Choroid plexus epithelial cell (primary cell): ENCODE measurements at regions not wholly inside any gene's neighbourhood (a gene's known extent, or its start where the extent isn't known, plus 50 kb on each side); places are given as distances from the start of the nearest gene placed in this dataset.
"Not testable (repeated sequence)": the region's sequence is repeated elsewhere in the genome, so short reads cannot be mapped to it uniquely, and the experiment has no call there.

Source experiments
- DNase-seq: peaks from one replicate; pipeline ENCODE4 v3.0.0-alpha.2; 2010; ENCODE audit warnings: low read depth
- H3K4me3 ChIP-seq: 2 replicates; pipeline ENCODE4 v1.5.1; 2011; ENCODE audit warnings: low read depth, mild to moderate bottlenecking, control low read depth, low read length, moderate library complexity
- TF ChIP-seq, protein P1 (sequence below): conservative IDR thresholded peaks from 2 replicates; pipeline ENCODE4 v1.5.1; 2011; ENCODE audit warnings: low read depth, mild to moderate bottlenecking, control low read depth, inconsistent platforms, low read length, moderate library complexity

DNA sequence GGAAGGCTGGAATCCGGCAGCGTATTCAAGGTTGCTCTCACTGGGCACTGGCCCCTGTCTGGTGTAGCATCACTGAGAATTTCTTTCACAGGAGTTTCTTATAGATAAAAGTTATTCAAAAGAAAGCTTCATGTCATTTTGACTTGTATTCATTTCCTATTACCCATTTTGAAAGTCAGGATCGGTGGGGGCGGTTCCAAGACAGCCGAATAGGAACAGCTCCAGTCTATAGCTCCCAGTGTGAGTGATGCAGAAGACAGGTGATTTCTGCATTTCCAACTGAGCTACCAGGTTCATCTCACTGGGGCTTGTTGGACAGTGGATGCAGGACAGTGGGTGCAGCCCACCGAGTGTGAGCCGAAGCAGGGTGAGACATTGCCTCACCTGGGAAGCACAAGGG lies 51.5 kb upstream of the CDC42EP3 start:
- not testable (repeated sequence) for DNase-seq, H3K4me3 ChIP-seq

DNA sequence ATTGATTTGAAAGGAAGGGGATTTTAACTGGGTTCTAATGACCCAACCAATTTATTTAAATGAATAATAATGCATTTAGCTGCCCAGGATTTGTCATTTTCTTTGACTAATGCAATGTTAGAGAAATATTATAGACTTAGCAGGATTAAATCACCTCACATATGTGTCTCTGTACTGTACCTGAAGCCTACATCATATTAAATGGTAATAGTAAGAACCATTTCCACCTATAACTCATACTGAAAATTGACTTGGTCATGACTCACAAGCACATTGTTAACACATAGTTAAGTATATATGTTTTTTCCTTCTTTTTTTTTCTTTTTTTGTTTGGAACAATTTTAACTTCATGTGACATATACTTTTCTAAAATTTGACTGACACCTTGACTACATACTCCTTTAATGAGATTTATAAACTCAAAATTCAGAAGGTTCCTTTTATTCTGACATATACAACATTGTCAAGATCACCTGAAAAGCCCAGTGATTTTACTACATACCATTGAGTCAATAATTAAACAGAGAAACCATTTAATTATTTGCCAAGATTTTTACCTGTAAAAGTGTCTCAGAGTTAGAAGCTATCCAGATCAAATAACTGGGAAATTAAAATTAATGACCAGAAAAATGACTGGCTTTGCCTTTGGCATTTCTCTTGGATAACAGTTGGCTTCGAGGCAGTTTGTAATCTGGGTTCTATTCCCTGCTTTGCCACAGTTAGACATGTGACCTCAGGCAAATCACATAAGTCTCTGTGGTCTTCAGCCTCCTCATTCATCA lies 58.8 kb upstream of the CDC42EP3 start:
- DNase-seq, result no peak
- H3K4me3 ChIP-seq, result no peak overlapping the region
- TF ChIP-seq, protein P1, sequence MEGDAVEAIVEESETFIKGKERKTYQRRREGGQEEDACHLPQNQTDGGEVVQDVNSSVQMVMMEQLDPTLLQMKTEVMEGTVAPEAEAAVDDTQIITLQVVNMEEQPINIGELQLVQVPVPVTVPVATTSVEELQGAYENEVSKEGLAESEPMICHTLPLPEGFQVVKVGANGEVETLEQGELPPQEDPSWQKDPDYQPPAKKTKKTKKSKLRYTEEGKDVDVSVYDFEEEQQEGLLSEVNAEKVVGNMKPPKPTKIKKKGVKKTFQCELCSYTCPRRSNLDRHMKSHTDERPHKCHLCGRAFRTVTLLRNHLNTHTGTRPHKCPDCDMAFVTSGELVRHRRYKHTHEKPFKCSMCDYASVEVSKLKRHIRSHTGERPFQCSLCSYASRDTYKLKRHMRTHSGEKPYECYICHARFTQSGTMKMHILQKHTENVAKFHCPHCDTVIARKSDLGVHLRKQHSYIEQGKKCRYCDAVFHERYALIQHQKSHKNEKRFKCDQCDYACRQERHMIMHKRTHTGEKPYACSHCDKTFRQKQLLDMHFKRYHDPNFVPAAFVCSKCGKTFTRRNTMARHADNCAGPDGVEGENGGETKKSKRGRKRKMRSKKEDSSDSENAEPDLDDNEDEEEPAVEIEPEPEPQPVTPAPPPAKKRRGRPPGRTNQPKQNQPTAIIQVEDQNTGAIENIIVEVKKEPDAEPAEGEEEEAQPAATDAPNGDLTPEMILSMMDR, result no peak

DNA sequence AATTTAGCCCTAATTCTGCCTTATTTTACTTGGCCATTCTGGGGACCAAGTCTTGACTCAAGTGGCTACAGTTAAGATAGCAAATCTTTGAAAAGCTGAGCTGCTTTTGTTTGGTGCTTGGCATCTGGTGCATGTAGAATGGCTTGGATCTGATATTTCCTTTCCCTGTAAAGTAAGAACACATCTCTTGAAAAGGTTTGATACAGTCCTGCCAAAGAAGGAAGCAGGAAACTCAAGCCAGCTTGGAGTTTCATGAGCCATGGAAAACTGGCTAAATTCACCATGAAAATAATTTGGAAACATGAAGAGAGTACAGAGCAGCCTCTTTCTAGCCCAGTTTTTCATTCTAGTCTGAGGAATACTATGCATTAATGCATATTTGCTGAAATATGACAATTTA lies 61.0 kb upstream of the CDC42EP3 start:
- DNase-seq, H3K4me3 ChIP-seq: not testable (repeated sequence)

DNA sequence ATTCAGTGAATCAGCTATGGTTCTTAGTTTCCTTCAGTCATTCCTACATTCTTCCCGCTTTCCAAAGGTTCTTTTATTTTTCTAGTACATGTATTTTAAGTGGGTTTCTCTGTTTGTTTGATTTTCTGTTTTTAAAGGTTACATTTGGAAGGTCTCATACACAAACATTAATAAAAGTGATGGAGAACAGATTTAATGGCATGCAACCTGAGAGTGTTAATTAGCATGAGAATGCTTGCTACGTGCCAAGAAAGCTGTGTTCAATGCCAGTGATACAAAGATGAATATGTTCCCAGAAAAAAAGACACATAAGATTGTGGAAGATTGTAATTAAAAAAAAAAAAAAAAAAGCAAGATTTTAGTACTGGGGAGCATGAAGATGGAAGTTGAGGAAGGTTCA lies 61.8 kb upstream of the CDC42EP3 start:
- no peak overlapping the region for H3K4me3 ChIP-seq
- TF ChIP-seq, protein P1, result no peak
- no peak for DNase-seq

DNA sequence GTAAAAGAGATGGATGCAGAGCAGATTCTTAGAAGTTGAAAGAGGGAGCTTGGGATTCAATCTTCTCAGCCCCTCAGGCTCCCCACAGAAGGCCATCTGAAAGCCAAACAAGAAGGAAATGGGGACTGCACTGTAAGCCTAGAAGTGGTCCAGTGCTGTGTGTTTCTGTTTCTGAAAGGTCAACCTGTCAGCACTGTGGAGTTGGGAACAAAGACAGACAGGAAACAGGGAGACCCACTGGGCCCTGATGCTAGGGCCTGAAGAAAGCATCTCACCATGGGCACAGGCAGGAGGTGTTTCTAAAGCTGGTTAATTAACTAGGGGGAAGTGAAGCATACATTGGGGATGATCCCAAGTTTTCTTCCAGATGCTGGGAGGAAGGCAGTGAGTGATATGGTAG lies 62.5 kb upstream of the CDC42EP3 start:
- H3K4me3 ChIP-seq, DNase-seq: not testable (repeated sequence)

DNA sequence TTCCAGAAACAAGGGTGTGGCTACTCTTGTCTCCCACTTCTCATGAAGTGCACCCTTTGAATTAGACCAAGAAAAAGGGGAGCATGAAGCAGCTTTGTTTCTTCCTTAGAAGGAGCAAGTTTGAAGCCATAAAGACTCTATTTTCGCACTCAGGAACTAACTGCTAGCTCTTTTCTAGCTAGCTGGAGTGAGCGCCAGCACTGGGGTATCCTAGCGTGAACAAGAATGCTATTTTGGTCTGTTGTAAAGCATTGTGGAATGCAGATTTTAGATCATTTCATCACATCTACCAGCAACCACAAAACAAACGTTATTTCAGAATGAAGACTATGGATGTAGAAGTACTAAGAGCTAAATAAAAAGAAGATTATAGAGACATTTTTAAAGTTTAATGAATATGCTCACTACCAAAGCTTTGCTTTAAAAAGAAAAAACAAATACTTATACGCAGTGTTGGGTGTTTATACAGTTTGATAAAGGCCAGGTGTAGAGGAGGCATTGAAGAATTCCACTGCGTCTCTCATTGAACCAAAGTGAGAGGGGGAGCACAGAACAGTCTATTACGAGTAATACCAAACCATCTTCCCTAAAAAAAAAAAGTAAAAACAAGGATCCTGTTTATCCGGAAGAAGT lies 63.6 kb upstream of the CDC42EP3 start:
- not testable (repeated sequence) for H3K4me3 ChIP-seq
- DNase-seq, result peak; percentile 81

DNA sequence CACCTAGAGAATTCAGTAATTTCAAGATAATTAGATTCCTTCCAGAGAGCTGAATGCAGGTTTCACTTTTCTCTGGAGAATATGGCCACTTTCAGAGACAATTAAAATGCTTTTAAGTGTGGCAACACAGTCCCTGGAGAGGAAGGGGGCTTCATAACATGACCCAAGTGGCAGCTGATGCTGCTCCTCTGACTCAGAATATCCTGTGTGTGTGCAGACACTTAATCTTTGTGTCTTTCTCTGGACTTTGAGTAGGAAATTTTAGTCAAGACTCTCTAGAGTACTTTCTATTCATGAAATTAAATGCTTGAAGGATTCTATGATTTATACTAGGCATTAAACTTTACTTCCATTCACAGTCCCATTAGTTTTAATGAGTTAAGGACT lies 64.1 kb upstream of the CDC42EP3 start:
- not testable (repeated sequence) for H3K4me3 ChIP-seq
- DNase-seq, result peak; percentile 33

DNA sequence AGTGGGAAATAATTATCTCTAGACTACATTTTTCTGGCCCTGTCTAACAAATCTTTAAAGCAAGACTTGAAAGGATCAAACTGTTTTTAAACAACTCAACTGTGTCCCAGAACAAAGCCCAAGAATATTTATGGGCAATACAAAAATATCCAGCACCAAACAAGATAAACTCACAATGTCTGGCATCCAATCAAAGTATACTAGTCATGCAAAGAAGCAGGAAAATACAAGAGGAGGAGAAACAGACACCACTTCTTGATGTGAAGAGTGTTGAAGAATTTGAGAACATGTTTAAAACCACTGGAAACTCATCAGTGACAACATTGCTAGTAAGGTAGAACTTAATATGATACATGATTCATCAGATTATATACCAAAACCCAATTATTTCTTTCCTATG lies 66.1 kb upstream of the CDC42EP3 start:
- DNase-seq, result no peak
- H3K4me3 ChIP-seq, result no peak overlapping the region
- TF ChIP-seq, protein P1, result no peak

DNA sequence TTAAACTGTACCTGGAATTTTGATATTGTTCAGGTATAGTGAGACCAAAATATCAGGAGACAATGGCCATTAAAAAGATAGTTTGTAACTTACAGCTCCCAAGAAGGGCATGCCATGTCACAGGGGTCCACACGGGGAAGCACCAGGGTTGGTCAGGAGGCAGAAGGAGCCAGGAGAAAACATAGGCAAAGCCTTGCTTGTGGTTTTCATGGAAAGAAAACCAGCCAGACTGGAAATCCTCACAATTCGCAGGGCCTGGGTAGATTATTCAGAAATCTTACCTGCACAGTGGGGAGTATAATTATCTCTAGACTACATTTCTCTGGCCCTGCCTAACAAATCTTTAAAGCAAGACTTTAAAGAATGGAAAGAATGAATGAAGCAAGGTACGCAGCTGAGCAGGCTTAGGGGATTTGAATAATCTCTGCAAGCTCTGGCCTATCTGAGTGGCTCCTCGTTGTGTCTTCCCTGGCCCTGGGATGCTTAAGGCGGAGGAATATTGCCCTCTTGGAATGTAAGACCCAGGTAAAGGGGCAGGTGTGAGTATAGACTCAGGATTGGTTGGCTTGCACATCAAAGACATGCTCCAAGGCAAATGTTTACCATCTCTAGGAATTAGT lies 66.9 kb upstream of the CDC42EP3 start:
- TF ChIP-seq, protein P1, result no peak
- no peak overlapping the region for H3K4me3 ChIP-seq
- peak; percentile 5 for DNase-seq
